HL-60 (cell line): ENCODE measurements at regions not wholly inside any gene's neighbourhood (a gene's known extent, or its start where the extent isn't known, plus 50 kb on each side); places are given as distances from the start of the nearest gene placed in this dataset.

Experiments used
- DNase-seq, 2 experiments: peaks; one replicate each; pipeline ENCODE4 v3.0.0-alpha.2; 2010 to 2020; ENCODE audit warnings: low read depth in 1 of 2, low spot score in 1 of 2
- H3K27ac ChIP-seq: fragments of 250-450 bp; sonication (Bioruptor Pico); replicated peaks from 2 replicates; pipeline ENCODE4 v1.5.1; 2020; ENCODE audit warnings: mild to moderate bottlenecking, moderate library complexity
- H3K27me3 ChIP-seq: fragments of 250-450 bp; sonication (Bioruptor Pico); 2 replicates; pipeline ENCODE4 v1.5.1; 2021; ENCODE audit warnings: mild to moderate bottlenecking, moderate library complexity; ENCODE audit not compliant: insufficient read depth, poor library complexity, severe bottlenecking
- H3K4me3 ChIP-seq: replicated peaks from 2 replicates; pipeline ENCODE4 v1.5.1; 2011; ENCODE audit warnings: mild to moderate bottlenecking, control low read depth, low read length; ENCODE audit not compliant: insufficient read depth
- GABPA ChIP-seq: IDR thresholded peaks from 2 replicates; pipeline ENCODE4 v1.6.1; 2012; ENCODE audit warnings: low read depth
- POLR2AphosphoS5 ChIP-seq: IDR thresholded peaks from 2 replicates; pipeline ENCODE4 v1.6.1; 2012; ENCODE audit warnings: low read depth
- SPI1 ChIP-seq: IDR thresholded peaks from 2 replicates; pipeline ENCODE4 v1.6.1; 2012; ENCODE audit warnings: low read depth, mild to moderate bottlenecking, borderline replicate concordance
- TF ChIP-seq, protein P1 (sequence below): IDR thresholded peaks from one replicate; pipeline ENCODE4 v1.5.1; 2011; ENCODE audit warnings: low read length, control low read depth, inconsistent platforms; ENCODE audit not compliant: insufficient read depth
- TF ChIP-seq, protein P2 (sequence below): IDR thresholded peaks from 2 replicates; pipeline ENCODE4 v1.6.1; 2012; ENCODE audit warnings: low read depth; ENCODE audit not compliant: insufficient replicate concordance

DNA sequence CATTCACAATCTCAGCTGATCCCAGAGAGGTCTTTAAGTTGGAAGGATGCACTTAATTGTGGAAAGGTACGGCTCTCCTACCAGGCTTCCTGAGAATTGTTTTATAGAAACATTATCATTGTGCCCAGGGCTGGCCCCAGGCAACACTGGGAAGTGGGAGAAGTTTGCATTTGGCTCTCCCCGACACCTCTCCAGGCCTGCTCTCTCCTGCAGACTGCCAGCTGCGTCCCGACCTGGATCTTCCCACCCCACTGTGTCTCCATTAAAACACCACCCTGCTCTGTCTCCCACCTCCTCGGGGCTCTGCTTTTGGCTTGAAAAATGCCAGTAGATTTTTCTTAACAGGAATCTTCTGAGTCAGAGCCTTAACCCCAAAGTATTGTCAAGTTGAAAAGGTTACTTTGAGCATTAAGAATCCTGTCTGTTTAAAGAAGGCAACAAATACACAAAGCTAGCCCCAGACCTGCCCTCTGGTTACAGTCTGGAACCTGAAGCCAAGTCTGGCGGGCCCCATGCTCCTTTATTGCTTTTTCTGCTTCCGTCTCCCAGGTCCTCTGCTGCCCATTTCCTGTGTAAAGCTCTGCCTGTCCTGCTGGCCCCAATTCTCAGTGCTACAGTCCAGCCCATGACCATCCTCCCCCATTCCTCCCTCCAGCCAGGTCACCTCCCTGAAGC is 530.2 kb downstream of the SOX6 start:
- H3K27ac ChIP-seq, result no peak overlapping the region
- no peak overlapping the region for H3K4me3 ChIP-seq
- DNase-seq, result no peak
- TF ChIP-seq, protein P1, sequence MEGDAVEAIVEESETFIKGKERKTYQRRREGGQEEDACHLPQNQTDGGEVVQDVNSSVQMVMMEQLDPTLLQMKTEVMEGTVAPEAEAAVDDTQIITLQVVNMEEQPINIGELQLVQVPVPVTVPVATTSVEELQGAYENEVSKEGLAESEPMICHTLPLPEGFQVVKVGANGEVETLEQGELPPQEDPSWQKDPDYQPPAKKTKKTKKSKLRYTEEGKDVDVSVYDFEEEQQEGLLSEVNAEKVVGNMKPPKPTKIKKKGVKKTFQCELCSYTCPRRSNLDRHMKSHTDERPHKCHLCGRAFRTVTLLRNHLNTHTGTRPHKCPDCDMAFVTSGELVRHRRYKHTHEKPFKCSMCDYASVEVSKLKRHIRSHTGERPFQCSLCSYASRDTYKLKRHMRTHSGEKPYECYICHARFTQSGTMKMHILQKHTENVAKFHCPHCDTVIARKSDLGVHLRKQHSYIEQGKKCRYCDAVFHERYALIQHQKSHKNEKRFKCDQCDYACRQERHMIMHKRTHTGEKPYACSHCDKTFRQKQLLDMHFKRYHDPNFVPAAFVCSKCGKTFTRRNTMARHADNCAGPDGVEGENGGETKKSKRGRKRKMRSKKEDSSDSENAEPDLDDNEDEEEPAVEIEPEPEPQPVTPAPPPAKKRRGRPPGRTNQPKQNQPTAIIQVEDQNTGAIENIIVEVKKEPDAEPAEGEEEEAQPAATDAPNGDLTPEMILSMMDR, result no peak
- no peak for TF ChIP-seq POLR2AphosphoS5
- TF ChIP-seq GABPA, result no peak
- TF ChIP-seq, protein P2, sequence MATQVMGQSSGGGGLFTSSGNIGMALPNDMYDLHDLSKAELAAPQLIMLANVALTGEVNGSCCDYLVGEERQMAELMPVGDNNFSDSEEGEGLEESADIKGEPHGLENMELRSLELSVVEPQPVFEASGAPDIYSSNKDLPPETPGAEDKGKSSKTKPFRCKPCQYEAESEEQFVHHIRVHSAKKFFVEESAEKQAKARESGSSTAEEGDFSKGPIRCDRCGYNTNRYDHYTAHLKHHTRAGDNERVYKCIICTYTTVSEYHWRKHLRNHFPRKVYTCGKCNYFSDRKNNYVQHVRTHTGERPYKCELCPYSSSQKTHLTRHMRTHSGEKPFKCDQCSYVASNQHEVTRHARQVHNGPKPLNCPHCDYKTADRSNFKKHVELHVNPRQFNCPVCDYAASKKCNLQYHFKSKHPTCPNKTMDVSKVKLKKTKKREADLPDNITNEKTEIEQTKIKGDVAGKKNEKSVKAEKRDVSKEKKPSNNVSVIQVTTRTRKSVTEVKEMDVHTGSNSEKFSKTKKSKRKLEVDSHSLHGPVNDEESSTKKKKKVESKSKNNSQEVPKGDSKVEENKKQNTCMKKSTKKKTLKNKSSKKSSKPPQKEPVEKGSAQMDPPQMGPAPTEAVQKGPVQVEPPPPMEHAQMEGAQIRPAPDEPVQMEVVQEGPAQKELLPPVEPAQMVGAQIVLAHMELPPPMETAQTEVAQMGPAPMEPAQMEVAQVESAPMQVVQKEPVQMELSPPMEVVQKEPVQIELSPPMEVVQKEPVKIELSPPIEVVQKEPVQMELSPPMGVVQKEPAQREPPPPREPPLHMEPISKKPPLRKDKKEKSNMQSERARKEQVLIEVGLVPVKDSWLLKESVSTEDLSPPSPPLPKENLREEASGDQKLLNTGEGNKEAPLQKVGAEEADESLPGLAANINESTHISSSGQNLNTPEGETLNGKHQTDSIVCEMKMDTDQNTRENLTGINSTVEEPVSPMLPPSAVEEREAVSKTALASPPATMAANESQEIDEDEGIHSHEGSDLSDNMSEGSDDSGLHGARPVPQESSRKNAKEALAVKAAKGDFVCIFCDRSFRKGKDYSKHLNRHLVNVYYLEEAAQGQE, result no peak
- H3K27me3 ChIP-seq, result no peaks in the 10 kb centered on the region

DNA sequence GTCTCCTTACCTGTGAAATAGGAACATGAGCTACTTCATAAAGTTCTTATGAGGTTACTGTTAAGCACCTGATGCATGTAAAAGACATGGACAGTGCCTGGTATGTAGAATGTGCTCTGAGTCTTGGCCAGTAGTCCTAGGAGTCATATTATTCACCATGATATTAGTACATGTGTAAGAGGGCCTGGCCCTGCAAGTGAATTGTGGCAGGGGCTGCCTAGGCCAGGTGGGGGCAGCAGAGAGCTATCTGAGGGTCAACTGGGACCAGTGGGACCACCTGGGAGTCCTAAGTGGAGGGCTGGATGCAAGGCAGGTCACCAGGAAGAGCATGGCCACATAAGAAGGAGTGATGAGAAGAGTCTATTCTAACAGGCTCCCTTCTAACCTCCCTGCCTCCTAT is 529.5 kb downstream of the SOX6 start:
- DNase-seq, result peak in 1 of 2 experiments; percentile 3
- Histone ChIP-seq H3K4me3 (no peak overlapping the region), H3K27me3 (no peaks in the 10 kb centered on the region), H3K27ac (no peak overlapping the region)
- no peak for TF ChIP-seq SPI1
- TF ChIP-seq, protein P1, result peak; percentile 10

DNA sequence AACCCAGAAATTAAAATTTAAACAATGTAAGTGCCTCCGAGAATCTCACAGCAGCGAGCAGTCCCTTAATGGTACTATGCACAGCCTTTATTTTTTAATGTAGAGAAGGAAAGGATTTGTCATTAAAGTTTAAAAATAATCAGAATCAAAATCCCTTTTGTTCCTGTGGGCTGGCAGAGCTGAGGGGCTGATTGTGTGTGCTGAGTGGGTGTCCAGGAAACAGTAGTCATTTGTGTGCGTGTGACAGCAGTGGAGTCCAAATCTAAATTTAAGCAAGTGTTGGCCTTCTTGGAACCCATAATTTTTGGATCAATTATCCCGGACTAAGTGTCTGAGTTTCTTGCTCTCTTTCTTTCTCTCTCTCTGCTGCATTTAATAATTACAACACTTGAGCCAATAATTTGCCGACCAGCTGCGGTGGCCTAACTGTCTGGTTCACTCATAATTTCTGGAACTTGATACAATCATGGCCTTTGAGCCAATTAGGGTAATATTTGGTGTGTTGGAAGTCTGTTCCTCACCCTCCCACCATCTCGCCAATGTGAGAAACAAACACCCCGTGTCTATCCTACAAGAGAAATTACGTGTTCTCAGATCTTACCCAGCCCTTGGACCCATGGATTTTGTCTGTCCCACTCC is 528.0 kb downstream of the SOX6 start:
- H3K4me3 ChIP-seq, result no peak overlapping the region
- no peak overlapping the region for H3K27ac ChIP-seq
- no peaks in the 10 kb centered on the region for H3K27me3 ChIP-seq
- no peak for DNase-seq
- TF ChIP-seq SPI1 (no peak), POLR2AphosphoS5 (no peak), GABPA (no peak)
- TF ChIP-seq, protein P2, result no peak
- TF ChIP-seq, protein P1, result no peak

DNA sequence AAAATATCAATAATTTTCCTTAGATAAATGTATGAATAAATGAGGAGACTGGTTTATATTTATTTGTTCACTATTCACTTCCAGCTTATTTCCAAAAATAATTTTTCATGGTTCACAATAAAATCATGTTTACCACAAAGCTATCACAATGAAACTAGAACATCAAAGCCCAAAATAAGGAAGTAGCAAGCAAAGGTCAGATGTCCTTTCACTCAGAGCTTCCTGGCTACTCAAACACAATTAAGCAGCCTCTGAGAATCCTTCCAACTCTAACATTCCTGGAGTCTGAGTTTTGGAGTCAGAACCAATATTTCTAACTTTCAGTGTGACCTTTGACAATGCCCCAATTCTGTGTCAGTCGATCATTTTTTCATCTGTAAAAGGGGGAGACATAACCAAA is 527.0 kb downstream of the SOX6 start:
- no peak for DNase-seq
- no peaks in the 10 kb centered on the region for H3K27me3 ChIP-seq
- no peak overlapping the region for H3K27ac ChIP-seq
- TF ChIP-seq SPI1 (no peak), POLR2AphosphoS5 (no peak), GABPA (no peak)
- TF ChIP-seq, protein P2, result no peak
- TF ChIP-seq, protein P1, result no peak
- H3K4me3 ChIP-seq, result no peak overlapping the region
